Activated CD4-positive, alpha-beta memory T cell treated with anti-CD3 and anti-CD28 coated beads, Interleukin-2, amount 10 ng/mL, durations not matched to agents 7 days and 5 days (primary cell): ENCODE measurements at regions not wholly inside any gene's neighbourhood (a gene's known extent, or its start where the extent isn't known, plus 50 kb on each side); places are given as distances from the start of the nearest gene placed in this dataset.

Experiments
- CTCF ChIA-PET: fragments of 350-600 bp; sonication (Branson Sonifier 250); formaldehyde crosslinking; loops from one replicate; lab custom pipeline; 2021; ENCODE audit warnings: antibody characterized with exemption, inconsistent platforms; lab: Charles Lee
- POLR2A ChIA-PET: fragments of 350-600 bp; sonication (Branson Sonifier 250); formaldehyde crosslinking; loops from one replicate; lab custom pipeline; 2021; ENCODE audit warnings: antibody characterized with exemption; lab: Charles Lee
- DNase-seq: peaks from one replicate; pipeline ENCODE4 v3.0.0-alpha.2; 2020
- H3K27ac Mint-ChIP-seq: one replicate; pipeline ENCODE4 v1.8.0; 2021; ENCODE audit warnings: mild to moderate bottlenecking, mixed read lengths
- H3K27me3 Mint-ChIP-seq: one replicate; pipeline ENCODE4 v1.8.0; 2021; ENCODE audit warnings: mixed read lengths
- H3K36me3 Mint-ChIP-seq: one replicate; pipeline ENCODE4 v1.8.0; 2021; ENCODE audit warnings: low read depth, mixed read lengths
- H3K4me1 Mint-ChIP-seq: one replicate; pipeline ENCODE4 v1.8.0; 2021; ENCODE audit warnings: mixed read lengths
- H3K4me3 Mint-ChIP-seq: one replicate; pipeline ENCODE4 v1.8.0; 2021; ENCODE audit warnings: mild to moderate bottlenecking, mixed read lengths
- H3K9me3 Mint-ChIP-seq: one replicate; pipeline ENCODE4 v1.8.0; 2021; ENCODE audit warnings: mixed read lengths

DNA sequence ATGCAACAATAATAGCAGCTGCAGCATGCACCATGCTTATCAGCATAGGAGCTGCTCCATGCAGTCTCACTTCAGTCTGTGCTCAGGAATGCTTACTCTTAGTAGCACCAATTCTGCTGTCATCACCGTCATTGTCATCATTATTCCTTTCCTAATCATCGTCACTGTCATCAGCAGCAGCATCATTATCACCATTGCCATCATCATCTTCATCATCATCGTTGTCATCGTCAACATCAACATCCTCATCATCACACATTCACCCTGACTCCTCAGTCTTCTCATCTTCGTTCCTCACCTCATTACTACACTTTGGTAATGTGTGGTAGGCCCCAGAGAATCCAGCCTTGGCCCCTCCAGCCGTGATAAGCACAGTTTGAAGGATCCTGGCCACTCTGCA is 545.0 kb downstream of the TNS3 start:
- no peak overlapping the region for H3K4me3 Mint-ChIP-seq
- CTCF ChIA-PET, result no interaction called here
- no peak overlapping the region for H3K27ac Mint-ChIP-seq
- no peaks in the 10 kb centered on the region for H3K9me3 Mint-ChIP-seq
- POLR2A ChIA-PET, result no interaction called here
- no peaks in the 10 kb centered on the region for H3K27me3 Mint-ChIP-seq
- H3K36me3 Mint-ChIP-seq, result no peaks in the 10 kb centered on the region
- H3K4me1 Mint-ChIP-seq, result no peaks in the 10 kb centered on the region
- DNase-seq, result no peak

GRCh38 chr7:47035522-47035921 is 546.4 kb downstream of the TNS3 start:
- no peaks in the 10 kb centered on the region for H3K36me3 Mint-ChIP-seq

GRCh38 chr7:47034180-47034579 is 547.7 kb downstream of the TNS3 start:
- no peak for DNase-seq
- H3K27me3 Mint-ChIP-seq, result no peaks in the 10 kb centered on the region
- no peaks in the 10 kb centered on the region for H3K9me3 Mint-ChIP-seq
- H3K4me1 Mint-ChIP-seq, result no peaks in the 10 kb centered on the region
- ChIA-PET POLR2A (no interaction called here), CTCF (no interaction called here)
- no peaks in the 10 kb centered on the region for H3K36me3 Mint-ChIP-seq
- no peak overlapping the region for H3K27ac Mint-ChIP-seq
- H3K4me3 Mint-ChIP-seq, result no peak overlapping the region

More at GRCh38 chr7:47035522-47035921, 546.4 kb downstream of the TNS3 start:
- ChIA-PET POLR2A (no interaction called here), CTCF (no interaction called here)
- Mint-ChIP-seq H3K4me1 (no peaks in the 10 kb centered on the region), H3K27ac (no peak overlapping the region), H3K4me3 (no peak overlapping the region), H3K9me3 (no peaks in the 10 kb centered on the region), H3K27me3 (no peaks in the 10 kb centered on the region)
- DNase-seq, result no peak

GRCh38 chr7:47032536-47032908 is 549.4 kb downstream of the TNS3 start:
- no peaks in the 10 kb centered on the region for H3K4me1 Mint-ChIP-seq
- no peaks in the 10 kb centered on the region for H3K36me3 Mint-ChIP-seq
- no peak overlapping the region for H3K27ac Mint-ChIP-seq
- ChIA-PET CTCF (no interaction called here), POLR2A (no interaction called here)
- no peaks in the 10 kb centered on the region for H3K27me3 Mint-ChIP-seq
- no peak overlapping the region for H3K4me3 Mint-ChIP-seq
- no peaks in the 10 kb centered on the region for H3K9me3 Mint-ChIP-seq
- no peak for DNase-seq

GRCh38 chr7:47031786-47032535 is 550.0 kb downstream of the TNS3 start:
- CTCF ChIA-PET, result no interaction called here
- Mint-ChIP-seq H3K9me3 (no peaks in the 10 kb centered on the region), H3K27ac (no peak overlapping the region), H3K27me3 (no peaks in the 10 kb centered on the region), H3K4me1 (no peaks in the 10 kb centered on the region), H3K4me3 (no peak overlapping the region), H3K36me3 (no peaks in the 10 kb centered on the region)
- POLR2A ChIA-PET, result no interaction called here
- no peak for DNase-seq

- CTCF ChIA-PET, result no interaction called here
- POLR2A ChIA-PET, result no interaction called here
- H3K27me3 Mint-ChIP-seq, result no peaks in the 10 kb centered on the region
- no peaks in the 10 kb centered on the region for H3K36me3 Mint-ChIP-seq
- no peak overlapping the region for H3K27ac Mint-ChIP-seq
- no peaks in the 10 kb centered on the region for H3K9me3 Mint-ChIP-seq
- no peaks in the 10 kb centered on the region for H3K4me1 Mint-ChIP-seq
- DNase-seq, result no peak
- H3K4me3 Mint-ChIP-seq, result no peak overlapping the region
These were observed 553.6 kb downstream of the TNS3 start for GRCh38 chr7:47028284-47028683.

DNA sequence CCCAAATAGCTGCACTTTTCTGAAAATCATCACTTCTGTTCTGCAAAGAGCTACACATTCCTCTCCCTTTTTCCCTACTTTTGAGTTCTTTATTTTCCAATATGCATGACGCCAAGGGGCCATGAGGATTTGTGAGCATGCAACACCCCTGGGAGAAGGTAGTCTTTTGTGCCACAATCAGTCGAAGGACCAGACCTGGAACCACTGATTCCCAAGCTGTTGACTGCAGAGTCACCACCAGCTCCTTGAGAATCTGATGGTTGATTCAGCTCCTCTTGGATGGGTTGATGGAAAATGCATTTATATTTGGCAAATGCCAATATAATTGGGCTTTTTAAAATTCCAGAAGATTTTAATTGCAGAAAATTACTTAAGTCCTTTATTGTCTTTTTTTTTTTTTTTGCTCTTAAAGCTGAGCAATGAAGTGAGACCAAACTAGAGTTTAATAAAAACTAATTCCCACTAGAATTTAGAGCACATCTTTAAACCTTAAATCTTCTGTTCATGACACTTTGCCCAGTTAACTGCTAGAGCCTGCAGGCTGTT is 554.1 kb downstream of the TNS3 start:
- Mint-ChIP-seq H3K9me3 (no peaks in the 10 kb centered on the region), H3K27ac (no peak overlapping the region), H3K27me3 (no peaks in the 10 kb centered on the region), H3K36me3 (no peaks in the 10 kb centered on the region), H3K4me3 (no peak overlapping the region), H3K4me1 (no peaks in the 10 kb centered on the region)
- DNase-seq, result no peak
- ChIA-PET CTCF (no interaction called here), POLR2A (no interaction called here)

GRCh38 chr7:47026780-47027361 is 555.0 kb downstream of the TNS3 start:
- Mint-ChIP-seq H3K9me3 (no peaks in the 10 kb centered on the region), H3K4me3 (no peak overlapping the region), H3K27me3 (no peaks in the 10 kb centered on the region), H3K27ac (no peak overlapping the region), H3K4me1 (no peaks in the 10 kb centered on the region), H3K36me3 (no peaks in the 10 kb centered on the region)
- ChIA-PET POLR2A (no interaction called here), CTCF (no interaction called here)
- DNase-seq, result no peak

DNA sequence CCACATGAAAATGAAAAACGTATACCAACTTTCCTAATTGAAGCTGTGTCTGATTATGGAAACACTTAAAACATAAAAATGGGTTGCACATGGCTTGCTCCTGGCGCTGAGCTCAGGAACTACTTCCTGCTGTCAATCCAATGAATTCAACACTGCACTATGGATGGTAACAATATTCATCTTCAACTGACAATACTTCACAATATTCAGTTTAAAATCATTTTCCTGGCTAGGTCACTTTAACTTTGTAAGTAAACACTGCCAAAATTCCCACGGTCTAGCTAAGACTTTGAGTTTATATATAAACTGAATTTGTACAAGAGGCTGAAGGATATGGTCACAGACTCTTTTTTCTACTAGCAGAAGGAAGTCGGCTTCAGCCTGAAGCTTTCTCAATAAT is 556.9 kb downstream of the TNS3 start:
- ChIA-PET CTCF (interaction anchor here (0.6 kb wide), 1 partner anchor 226 kb away, joined by 3 read pairs; no protein-coding TSS in a partner anchor), POLR2A (no interaction called here)
- Mint-ChIP-seq H3K4me1 (no peaks in the 10 kb centered on the region), H3K27ac (no peak overlapping the region), H3K4me3 (no peak overlapping the region), H3K36me3 (no peaks in the 10 kb centered on the region), H3K9me3 (peaks cover 5% of the 10 kb centered on the region), H3K27me3 (no peaks in the 10 kb centered on the region)
- no peak for DNase-seq

- Mint-ChIP-seq H3K4me3 (no peak overlapping the region), H3K9me3 (no peaks in the 10 kb centered on the region), H3K27me3 (peaks cover 2% of the 10 kb centered on the region), H3K4me1 (no peaks in the 10 kb centered on the region), H3K36me3 (no peaks in the 10 kb centered on the region), H3K27ac (no peak overlapping the region)
- DNase-seq, result no peak
- CTCF ChIA-PET, result no interaction called here
- POLR2A ChIA-PET, result no interaction called here
These were observed 573.5 kb downstream of the TNS3 start for GRCh38 chr7:47008461-47008860.

GRCh38 chr7:47007471-47007870 is 574.4 kb downstream of the TNS3 start:
- POLR2A ChIA-PET, result no interaction called here

DNA sequence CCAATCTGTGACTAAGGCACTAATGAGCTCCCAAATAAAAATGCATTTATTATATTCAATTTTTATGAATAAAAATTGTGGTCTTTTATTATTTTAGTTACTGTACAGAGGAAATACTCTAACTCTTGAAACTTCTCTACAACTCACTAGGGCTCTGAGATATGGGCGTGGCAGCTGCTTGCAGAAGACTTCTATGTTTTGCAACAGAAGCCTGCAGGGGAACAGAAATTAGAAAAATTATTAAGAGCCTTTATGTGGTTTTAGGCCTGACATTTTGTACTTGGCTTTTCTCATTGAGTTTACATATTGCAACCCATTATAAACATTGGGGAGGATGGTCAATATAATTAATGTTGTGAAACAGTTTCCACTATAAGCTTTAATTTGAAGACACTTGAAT is 581.4 kb downstream of the TNS3 start:
- no peaks in the 10 kb centered on the region for H3K36me3 Mint-ChIP-seq
- H3K9me3 Mint-ChIP-seq, result no peaks in the 10 kb centered on the region
- H3K27ac Mint-ChIP-seq, result no peak overlapping the region
- H3K27me3 Mint-ChIP-seq, result no peaks in the 10 kb centered on the region
- no peak overlapping the region for H3K4me3 Mint-ChIP-seq
- DNase-seq, result no peak
- ChIA-PET CTCF (no interaction called here), POLR2A (no interaction called here)
- no peaks in the 10 kb centered on the region for H3K4me1 Mint-ChIP-seq

More at GRCh38 chr7:47007471-47007870, 574.4 kb downstream of the TNS3 start:
- CTCF ChIA-PET, result no interaction called here
- no peaks in the 10 kb centered on the region for H3K4me1 Mint-ChIP-seq
- no peaks in the 10 kb centered on the region for H3K36me3 Mint-ChIP-seq
- no peaks in the 10 kb centered on the region for H3K9me3 Mint-ChIP-seq
- no peak overlapping the region for H3K4me3 Mint-ChIP-seq
- peaks cover 2% of the 10 kb centered on the region for H3K27me3 Mint-ChIP-seq
- no peak overlapping the region for H3K27ac Mint-ChIP-seq
- DNase-seq, result no peak

GRCh38 chr7:46999866-47000265 is 582.0 kb downstream of the TNS3 start:
- ChIA-PET CTCF (no interaction called here), POLR2A (no interaction called here)
- H3K4me1 Mint-ChIP-seq, result no peaks in the 10 kb centered on the region
- no peak for DNase-seq
- no peak overlapping the region for H3K4me3 Mint-ChIP-seq
- no peaks in the 10 kb centered on the region for H3K27me3 Mint-ChIP-seq
- H3K36me3 Mint-ChIP-seq, result no peaks in the 10 kb centered on the region
- H3K9me3 Mint-ChIP-seq, result peaks cover 2% of the 10 kb centered on the region
- no peak overlapping the region for H3K27ac Mint-ChIP-seq

DNA sequence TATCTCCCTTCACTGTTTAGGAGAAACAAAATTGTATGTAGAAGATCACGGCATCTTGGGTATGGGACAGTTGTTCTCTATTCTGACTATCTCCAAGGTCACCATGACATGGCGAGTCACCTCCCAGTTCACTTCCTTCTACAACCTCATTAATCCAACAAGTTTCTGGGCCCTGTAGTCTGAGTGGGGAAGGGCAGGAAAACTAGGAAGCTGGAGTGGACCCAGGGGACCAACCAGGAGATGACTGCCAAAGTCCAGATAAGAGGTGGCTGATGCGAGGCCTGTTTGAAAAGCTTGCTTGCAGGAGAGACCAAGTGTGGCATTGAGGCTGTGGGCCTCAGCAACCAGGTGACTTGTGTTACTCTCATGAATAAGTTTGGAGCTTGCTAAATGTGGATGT is 584.9 kb downstream of the TNS3 start:
- no peaks in the 10 kb centered on the region for H3K36me3 Mint-ChIP-seq
- CTCF ChIA-PET, result no interaction called here
- POLR2A ChIA-PET, result no interaction called here
- H3K9me3 Mint-ChIP-seq, result peaks cover 2% of the 10 kb centered on the region
- no peaks in the 10 kb centered on the region for H3K27me3 Mint-ChIP-seq
- DNase-seq, result no peak
- H3K4me1 Mint-ChIP-seq, result no peaks in the 10 kb centered on the region
- H3K4me3 Mint-ChIP-seq, result no peak overlapping the region
- no peak overlapping the region for H3K27ac Mint-ChIP-seq
